Suprapubic skin (tissue), 3 donors: ENCODE measurements at regions not wholly inside any gene's neighbourhood (a gene's known extent, or its start where the extent isn't known, plus 50 kb on each side); places are given as distances from the start of the nearest gene placed in this dataset.

ENCODE experiments used
- POLR2A ChIP-seq, 2 donors: fragments of 450-650 bp; IDR thresholded peaks; one replicate each; pipeline ENCODE4 v1.6.1; 2017; ENCODE audit warnings: antibody characterized with exemption in 2 of 2, mild to moderate bottlenecking in 2 of 2, moderate library complexity in 2 of 2
- TF ChIP-seq, protein P1 (sequence below), 2 donors: fragments of 200-600 bp in 1 of 2; fragments of 450-650 bp in 1 of 2; sonication (generic) in 1 of 2; IDR thresholded peaks; one replicate each; pipeline ENCODE4 v1.5.1; 2016 to 2019; ENCODE audit warnings: antibody characterized with exemption in 2 of 2, mild to moderate bottlenecking in 1 of 2, moderate library complexity in 1 of 2

DNA sequence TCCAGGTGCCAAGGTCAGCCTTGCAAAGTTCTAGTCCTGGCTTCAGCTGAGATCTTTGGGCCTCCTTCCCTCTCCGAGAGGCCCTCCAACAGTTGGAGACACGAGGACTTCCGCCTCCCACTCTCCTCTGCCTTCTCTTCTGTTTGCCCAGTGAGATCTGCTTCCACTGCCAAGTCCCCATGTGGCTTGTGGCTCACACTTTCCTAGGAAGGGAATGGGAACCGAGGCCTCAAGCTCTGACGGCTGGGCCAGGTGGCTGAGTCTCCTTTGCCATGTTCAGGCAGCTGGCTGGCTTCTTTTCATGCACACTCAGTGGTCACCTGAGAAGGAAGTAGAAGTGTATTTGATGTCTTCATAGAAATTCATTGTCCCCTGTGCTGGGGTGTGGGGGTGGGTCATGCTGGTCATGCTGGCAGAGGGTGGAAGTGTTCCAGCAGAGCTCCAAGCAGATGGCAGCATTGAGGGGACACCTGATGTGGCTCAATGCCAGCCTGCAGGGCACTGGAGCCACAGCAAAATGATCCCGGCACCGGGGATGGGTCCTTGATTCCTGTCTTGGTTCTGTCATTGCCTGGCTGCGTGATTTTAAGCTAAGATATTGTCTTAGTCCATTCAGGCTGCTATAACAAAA is 130.4 kb downstream of the ADAMTS15 start:
- TF ChIP-seq, protein P1, sequence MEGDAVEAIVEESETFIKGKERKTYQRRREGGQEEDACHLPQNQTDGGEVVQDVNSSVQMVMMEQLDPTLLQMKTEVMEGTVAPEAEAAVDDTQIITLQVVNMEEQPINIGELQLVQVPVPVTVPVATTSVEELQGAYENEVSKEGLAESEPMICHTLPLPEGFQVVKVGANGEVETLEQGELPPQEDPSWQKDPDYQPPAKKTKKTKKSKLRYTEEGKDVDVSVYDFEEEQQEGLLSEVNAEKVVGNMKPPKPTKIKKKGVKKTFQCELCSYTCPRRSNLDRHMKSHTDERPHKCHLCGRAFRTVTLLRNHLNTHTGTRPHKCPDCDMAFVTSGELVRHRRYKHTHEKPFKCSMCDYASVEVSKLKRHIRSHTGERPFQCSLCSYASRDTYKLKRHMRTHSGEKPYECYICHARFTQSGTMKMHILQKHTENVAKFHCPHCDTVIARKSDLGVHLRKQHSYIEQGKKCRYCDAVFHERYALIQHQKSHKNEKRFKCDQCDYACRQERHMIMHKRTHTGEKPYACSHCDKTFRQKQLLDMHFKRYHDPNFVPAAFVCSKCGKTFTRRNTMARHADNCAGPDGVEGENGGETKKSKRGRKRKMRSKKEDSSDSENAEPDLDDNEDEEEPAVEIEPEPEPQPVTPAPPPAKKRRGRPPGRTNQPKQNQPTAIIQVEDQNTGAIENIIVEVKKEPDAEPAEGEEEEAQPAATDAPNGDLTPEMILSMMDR (IDR thresholded peaks at IDR 0.05): no peak
- TF ChIP-seq POLR2A (IDR thresholded peaks at IDR 0.05): no peak
